MCF 10A (cell line): ENCODE measurements at regions not wholly inside any gene's neighbourhood (a gene's known extent, or its start where the extent isn't known, plus 50 kb on each side); places are given as distances from the start of the nearest gene placed in this dataset.

Source experiments
- BruUV-seq: library from RNA; stranded (reverse); fragments of 400-500 nt; replicated peaks from 2 replicates; lab custom pipeline; 2021; lab: Mats Ljungman, UMichigan
- CTCF ChIA-PET: fragments of 300-600 bp; sonication (Branson Sonifier 250); formaldehyde crosslinking; extraction: SDS; loops from one replicate; lab custom pipeline; 2021; ENCODE audit warnings: antibody characterized with exemption, inconsistent platforms; lab: Yijun Ruan, JAX
- POLR2A ChIA-PET: fragments of 300-600, 350-650 bp; sonication (Branson Sonifier 250); formaldehyde crosslinking; extraction: SDS; loops from one replicate; lab custom pipeline; 2020; ENCODE audit warnings: antibody characterized with exemption, inconsistent platforms; lab: Yijun Ruan, JAX
- DNase-seq: peaks from one replicate; pipeline ENCODE4 v3.0.0-alpha.2; 2018; ENCODE audit not compliant: unreplicated experiment
- H3K27ac Mint-ChIP-seq: one replicate; pipeline ENCODE4 v1.8.0; 2022; ENCODE audit warnings: mild to moderate bottlenecking, low read depth, mixed read lengths; ENCODE audit not compliant: unreplicated experiment
- H3K27me3 Mint-ChIP-seq: one replicate; pipeline ENCODE4 v1.8.0; 2022; ENCODE audit warnings: mixed read lengths; ENCODE audit not compliant: insufficient read depth, unreplicated experiment
- H3K36me3 Mint-ChIP-seq: one replicate; pipeline ENCODE4 v1.8.0; 2022; ENCODE audit warnings: mild to moderate bottlenecking, moderate library complexity, mixed read lengths; ENCODE audit not compliant: insufficient read depth, unreplicated experiment
- H3K4me1 Mint-ChIP-seq: one replicate; pipeline ENCODE4 v1.8.0; 2022; ENCODE audit warnings: mixed read lengths; ENCODE audit not compliant: insufficient read depth, unreplicated experiment
- H3K4me3 Mint-ChIP-seq: one replicate; pipeline ENCODE4 v1.8.0; 2022; ENCODE audit warnings: mild to moderate bottlenecking, moderate library complexity, mixed read lengths; ENCODE audit not compliant: unreplicated experiment
- H3K9me3 Mint-ChIP-seq: one replicate; pipeline ENCODE4 v1.8.0; 2022; ENCODE audit warnings: mixed read lengths; ENCODE audit not compliant: unreplicated experiment
- CTCF ChIP-seq: fragments of 200-600 bp; IDR thresholded peaks from one replicate; pipeline ENCODE4 v1.8.0; 2022; ENCODE audit warnings: antibody characterized with exemption, mild to moderate bottlenecking; ENCODE audit not compliant: unreplicated experiment
- intact Hi-C: fragments of 100-400 bp; cut with micrococcal nuclease; formaldehyde crosslinking; loops from 2 replicates; pipeline ENCODE4 v1.14.1; 2022

- no peak overlapping the region for H3K27ac Mint-ChIP-seq
- BruUV-seq: no TSS peak
- H3K27me3 Mint-ChIP-seq: no peaks in the 10 kb centered on the region
- ChIA-PET CTCF (no interaction called here), POLR2A (interaction anchor here (0.7 kb wide), 1 partner anchor 12 kb away, joined by 3 read pairs; no protein-coding TSS in a partner anchor)
- no peaks in the 10 kb centered on the region for H3K4me1 Mint-ChIP-seq
- no peaks in the 10 kb centered on the region for H3K9me3 Mint-ChIP-seq
- H3K36me3 Mint-ChIP-seq: peaks cover 5% of the 10 kb centered on the region
- H3K4me3 Mint-ChIP-seq: no peak overlapping the region
- no peak for TF ChIP-seq CTCF
- intact Hi-C loops: no loop called here
- no peak for DNase-seq
Observed at GRCh38 chr10:36129051-36129450, 487.0 kb upstream of the FZD8 start.

- POLR2A ChIA-PET: no interaction called here
- no peak for DNase-seq
- CTCF ChIA-PET: no interaction called here
- no TSS peak for BruUV-seq
- Mint-ChIP-seq H3K9me3 (peaks cover 7% of the 10 kb centered on the region), H3K4me1 (no peaks in the 10 kb centered on the region), H3K27ac (no peak overlapping the region), H3K27me3 (no peaks in the 10 kb centered on the region), H3K36me3 (peaks cover 5% of the 10 kb centered on the region), H3K4me3 (no peak overlapping the region)
- no peak for TF ChIP-seq CTCF
- intact Hi-C loops: no loop called here
Observed at GRCh38 chr10:36126076-36126475, 484.0 kb upstream of the FZD8 start.

GRCh38 chr10:36119455-36119854 is 477.4 kb upstream of the FZD8 start:
- no peak for TF ChIP-seq CTCF
- ChIA-PET CTCF (no interaction called here), POLR2A (no interaction called here)
- no peak overlapping the region for H3K27ac Mint-ChIP-seq
- no TSS peak for BruUV-seq
- H3K27me3 Mint-ChIP-seq: no peaks in the 10 kb centered on the region
- H3K36me3 Mint-ChIP-seq: no peaks in the 10 kb centered on the region
- H3K4me3 Mint-ChIP-seq: no peak overlapping the region
- H3K9me3 Mint-ChIP-seq: peaks cover 7% of the 10 kb centered on the region
- no peaks in the 10 kb centered on the region for H3K4me1 Mint-ChIP-seq
- intact Hi-C loops: no loop called here
- no peak for DNase-seq

- DNase-seq: no peak
- intact Hi-C loops: no loop called here
- no peaks in the 10 kb centered on the region for H3K27me3 Mint-ChIP-seq
- no peaks in the 10 kb centered on the region for H3K36me3 Mint-ChIP-seq
- POLR2A ChIA-PET: no interaction called here
- no peak overlapping the region for H3K4me3 Mint-ChIP-seq
- TF ChIP-seq CTCF: no peak
- CTCF ChIA-PET: no interaction called here
- no peaks in the 10 kb centered on the region for H3K4me1 Mint-ChIP-seq
- no peak overlapping the region for H3K27ac Mint-ChIP-seq
- BruUV-seq: no TSS peak
- H3K9me3 Mint-ChIP-seq: peaks cover 7% of the 10 kb centered on the region
Observed at GRCh38 chr10:36118314-36118713, 476.2 kb upstream of the FZD8 start.
